Endothelial cell of umbilical vein (primary cell): ENCODE measurements at regions not wholly inside any gene's neighbourhood (a gene's known extent, or its start where the extent isn't known, plus 50 kb on each side); places are given as distances from the start of the nearest gene placed in this dataset.

Experiments
- BruUV-seq: library from RNA; stranded (reverse); fragments of 400-500 nt; replicated peaks from 2 replicates; lab custom pipeline; 2021; lab: Mats Ljungman, UMichigan
- CTCF ChIA-PET: fragments of 300-600, 350-600 bp; sonication (Branson Sonifier 250); formaldehyde crosslinking; loops from one replicate; lab custom pipeline; 2021; ENCODE audit warnings: antibody characterized with exemption, inconsistent platforms; lab: Charles Lee
- POLR2A ChIA-PET: fragments of 300-600, 350-600 bp; sonication (Branson Sonifier 250); formaldehyde crosslinking; loops from one replicate; lab custom pipeline; 2021; ENCODE audit warnings: antibody characterized with exemption, inconsistent platforms; lab: Charles Lee
- DNase-seq: peaks from one replicate; pipeline ENCODE4 v3.0.0-alpha.2; 2011; ENCODE audit warnings: low read depth, low spot score
- FAIRE-seq: peaks from 2 replicates; lab custom pipeline; 2011; peaks lifted over from hg19 to GRCh38; lab: Jason Lieb, UNC
- H2AFZ ChIP-seq: 2 replicates; pipeline ENCODE4 v1.6.0; 2012; ENCODE audit warnings: low read depth, low read length, control low read depth, inconsistent platforms
- H3K27ac ChIP-seq: 2 replicates; pipeline ENCODE4 v1.5.1; 2011; ENCODE audit warnings: low read depth, mild to moderate bottlenecking, control low read depth, low read length, moderate library complexity; ENCODE audit not compliant: insufficient read depth
- H3K27me3 ChIP-seq, 2 experiments: 2 replicates each; pipeline versions ENCODE4 v1.6.0 to v1.6.1; 2011; ENCODE audit warnings: low read length in 2 of 2, mixed read lengths in 1 of 2; ENCODE audit not compliant: control insufficient read depth in 2 of 2, insufficient read depth in 2 of 2
- H3K36me3 ChIP-seq, 2 experiments: 2 replicates in 1 of 2; 3 replicates in 1 of 2; pipeline ENCODE4 v1.5.1; 2011; ENCODE audit warnings: low read length in 2 of 2, mild to moderate bottlenecking in 1 of 2, moderate library complexity in 1 of 2; ENCODE audit not compliant: control insufficient read depth in 2 of 2, insufficient read depth in 2 of 2; ENCODE audit errors: extremely low read depth in 1 of 2
- H3K4me1 ChIP-seq: 3 replicates; pipeline ENCODE4 v1.5.1; 2011; ENCODE audit warnings: mild to moderate bottlenecking, low read length; ENCODE audit not compliant: control insufficient read depth, insufficient read depth; ENCODE audit errors: extremely low read depth
- H3K4me2 ChIP-seq: 2 replicates; pipeline ENCODE4 v1.6.1; 2011; ENCODE audit warnings: low read length, control low read depth, mixed read lengths; ENCODE audit not compliant: insufficient read depth
- H3K4me3 ChIP-seq, 3 experiments: fragments of 200-600 bp in 1 of 3; sonication (generic), shearing (Covaris generic) in 1 of 3; replicated peaks in 1 of 3; 2 replicates each; pipeline ENCODE4 v1.5.1; 2011 to 2016; ENCODE audit warnings: control low read depth in 3 of 3, low read length in 3 of 3, mild to moderate bottlenecking in 2 of 3, inconsistent platforms in 1 of 3, low read depth in 1 of 3, moderate library complexity in 1 of 3; ENCODE audit not compliant: insufficient read depth in 1 of 3
- H3K79me2 ChIP-seq: 2 replicates; pipeline ENCODE4 v1.6.0; 2012; ENCODE audit warnings: low read length, inconsistent platforms; ENCODE audit not compliant: control insufficient read depth, insufficient read depth
- H3K9ac ChIP-seq: replicated peaks from 2 replicates; pipeline ENCODE3; 2011; ENCODE audit warnings: low read length, control low read depth; ENCODE audit not compliant: insufficient read depth; ENCODE audit errors: extremely low read depth
- H3K9me1 ChIP-seq: replicated peaks from 3 replicates; pipeline ENCODE4 v1.6.0; 2011; ENCODE audit warnings: mild to moderate bottlenecking, low read length; ENCODE audit not compliant: control insufficient read depth, insufficient read depth; ENCODE audit errors: extremely low read depth
- H3K9me3 ChIP-seq: replicated peaks from 2 replicates; pipeline ENCODE4 v1.5.1; 2012; ENCODE audit warnings: low read length, inconsistent platforms; ENCODE audit not compliant: control insufficient read depth, insufficient read depth
- H4K20me1 ChIP-seq: replicated peaks from 2 replicates; pipeline ENCODE3; 2011; ENCODE audit warnings: mild to moderate bottlenecking, low read length; ENCODE audit not compliant: control insufficient read depth, insufficient read depth; ENCODE audit errors: extremely low read depth
- EZH2 ChIP-seq: IDR thresholded peaks from 2 replicates; pipeline ENCODE4 v1.6.1; 2012; ENCODE audit warnings: borderline replicate concordance, low read depth, mild to moderate bottlenecking, moderate library complexity, low read length, inconsistent platforms; ENCODE audit not compliant: severe bottlenecking
- FOS ChIP-seq: IDR thresholded peaks from 2 replicates; pipeline ENCODE4 v1.6.1; 2011; ENCODE audit warnings: mild to moderate bottlenecking, low read length, moderate library complexity, borderline replicate concordance; ENCODE audit not compliant: insufficient read depth
- GATA2 ChIP-seq: IDR thresholded peaks from 2 replicates; pipeline ENCODE4 v1.7.0; 2011; ENCODE audit warnings: low read depth, mild to moderate bottlenecking, moderate library complexity, mixed read lengths, low read length; ENCODE audit not compliant: insufficient read length, insufficient read depth
- JUN ChIP-seq: IDR thresholded peaks from 2 replicates; pipeline ENCODE4 v1.6.1; 2011; ENCODE audit warnings: borderline replicate concordance, low read depth; ENCODE audit not compliant: insufficient read length, insufficient read depth
- MYC ChIP-seq: IDR thresholded peaks from one replicate; pipeline ENCODE4 v1.6.1; 2011; ENCODE audit warnings: mild to moderate bottlenecking, low read depth, low read length
- POLR2A ChIP-seq: IDR thresholded peaks from 2 replicates; pipeline ENCODE4 v1.6.1; 2012; ENCODE audit warnings: low read depth, mild to moderate bottlenecking, control low read depth, low read length
- POLR2AphosphoS5 ChIP-seq: IDR thresholded peaks from 2 replicates; pipeline ENCODE4 v1.6.1; 2012; ENCODE audit warnings: low read depth, mild to moderate bottlenecking, control low read depth, low read length, moderate library complexity; ENCODE audit not compliant: insufficient read depth
- dilution Hi-C: fragments of 300-500 bp; cut with MboI; formaldehyde crosslinking; loops from one replicate; pipeline ENCODE4 v1.15.0; 2019; ENCODE audit warnings: low sequenced_read_pairs; ENCODE audit not compliant: extremely low pct_ligation_motif_present
- intact Hi-C: fragments of 100-400 bp; cut with micrococcal nuclease; formaldehyde crosslinking; loops from one replicate; pipeline ENCODE4 v1.10.0; 2022
- TF ChIP-seq, protein P1 (sequence below): IDR thresholded peaks from 2 replicates; pipeline ENCODE4 v1.6.1; 2011; ENCODE audit not compliant: insufficient read depth, insufficient read length
- TF ChIP-seq, protein P2 (sequence below), 2 donors: IDR thresholded peaks; 1 replicate in 1 of 2; 2 replicates in 1 of 2; pipeline ENCODE4 v1.5.1; 2011; ENCODE audit warnings: low read length in 2 of 2, mild to moderate bottlenecking in 2 of 2, moderate library complexity in 2 of 2, control low read depth in 1 of 2, inconsistent platforms in 1 of 2, low read depth in 1 of 2; ENCODE audit not compliant: insufficient read depth in 1 of 2; ENCODE audit errors: extremely low read depth in 1 of 2

GRCh38 chr3:168383573-168383972 is 287.8 kb upstream of the GOLIM4 start:
- dilution Hi-C loops (no loop called here), intact Hi-C loops (no loop called here)
- Histone ChIP-seq H3K9me3 (no peaks in the 10 kb centered on the region), H3K4me3 (no peak overlapping the region), H3K27me3 (no peaks in the 10 kb centered on the region), H3K36me3 (no peaks in the 10 kb centered on the region), H3K9ac (no peak overlapping the region), H3K9me1 (no peaks in the 10 kb centered on the region), H3K4me2 (no peak overlapping the region), H3K4me1 (no peaks in the 10 kb centered on the region), H3K27ac (no peak overlapping the region), H2AFZ (no peak overlapping the region), H4K20me1 (no peaks in the 10 kb centered on the region), H3K79me2 (no peaks in the 10 kb centered on the region)
- BruUV-seq = no TSS peak
- DNase-seq (no peak), FAIRE-seq (no peak)
- TF ChIP-seq JUN (no peak), GATA2 (no peak), POLR2AphosphoS5 (no peak), FOS (no peak), EZH2 (no peak), MYC (no peak), POLR2A (no peak)
- TF ChIP-seq, protein P1, sequence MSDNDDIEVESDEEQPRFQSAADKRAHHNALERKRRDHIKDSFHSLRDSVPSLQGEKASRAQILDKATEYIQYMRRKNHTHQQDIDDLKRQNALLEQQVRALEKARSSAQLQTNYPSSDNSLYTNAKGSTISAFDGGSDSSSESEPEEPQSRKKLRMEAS = no peak
- TF ChIP-seq, protein P2, sequence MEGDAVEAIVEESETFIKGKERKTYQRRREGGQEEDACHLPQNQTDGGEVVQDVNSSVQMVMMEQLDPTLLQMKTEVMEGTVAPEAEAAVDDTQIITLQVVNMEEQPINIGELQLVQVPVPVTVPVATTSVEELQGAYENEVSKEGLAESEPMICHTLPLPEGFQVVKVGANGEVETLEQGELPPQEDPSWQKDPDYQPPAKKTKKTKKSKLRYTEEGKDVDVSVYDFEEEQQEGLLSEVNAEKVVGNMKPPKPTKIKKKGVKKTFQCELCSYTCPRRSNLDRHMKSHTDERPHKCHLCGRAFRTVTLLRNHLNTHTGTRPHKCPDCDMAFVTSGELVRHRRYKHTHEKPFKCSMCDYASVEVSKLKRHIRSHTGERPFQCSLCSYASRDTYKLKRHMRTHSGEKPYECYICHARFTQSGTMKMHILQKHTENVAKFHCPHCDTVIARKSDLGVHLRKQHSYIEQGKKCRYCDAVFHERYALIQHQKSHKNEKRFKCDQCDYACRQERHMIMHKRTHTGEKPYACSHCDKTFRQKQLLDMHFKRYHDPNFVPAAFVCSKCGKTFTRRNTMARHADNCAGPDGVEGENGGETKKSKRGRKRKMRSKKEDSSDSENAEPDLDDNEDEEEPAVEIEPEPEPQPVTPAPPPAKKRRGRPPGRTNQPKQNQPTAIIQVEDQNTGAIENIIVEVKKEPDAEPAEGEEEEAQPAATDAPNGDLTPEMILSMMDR (IDR thresholded peaks at IDR 0.05; ENCODE audit: extremely low read depth in 1 of 2, insufficient read depth in 1 of 2, low read depth in 1 of 2, low read length in 2 of 2) = no peak
- ChIA-PET CTCF (no interaction called here), POLR2A (no interaction called here)
